ENCODE measurements at regions not wholly inside any gene's neighbourhood (a gene's known extent, or its start where the extent isn't known, plus 50 kb on each side); places are given as distances from the start of the nearest gene placed in this dataset.

DNA sequence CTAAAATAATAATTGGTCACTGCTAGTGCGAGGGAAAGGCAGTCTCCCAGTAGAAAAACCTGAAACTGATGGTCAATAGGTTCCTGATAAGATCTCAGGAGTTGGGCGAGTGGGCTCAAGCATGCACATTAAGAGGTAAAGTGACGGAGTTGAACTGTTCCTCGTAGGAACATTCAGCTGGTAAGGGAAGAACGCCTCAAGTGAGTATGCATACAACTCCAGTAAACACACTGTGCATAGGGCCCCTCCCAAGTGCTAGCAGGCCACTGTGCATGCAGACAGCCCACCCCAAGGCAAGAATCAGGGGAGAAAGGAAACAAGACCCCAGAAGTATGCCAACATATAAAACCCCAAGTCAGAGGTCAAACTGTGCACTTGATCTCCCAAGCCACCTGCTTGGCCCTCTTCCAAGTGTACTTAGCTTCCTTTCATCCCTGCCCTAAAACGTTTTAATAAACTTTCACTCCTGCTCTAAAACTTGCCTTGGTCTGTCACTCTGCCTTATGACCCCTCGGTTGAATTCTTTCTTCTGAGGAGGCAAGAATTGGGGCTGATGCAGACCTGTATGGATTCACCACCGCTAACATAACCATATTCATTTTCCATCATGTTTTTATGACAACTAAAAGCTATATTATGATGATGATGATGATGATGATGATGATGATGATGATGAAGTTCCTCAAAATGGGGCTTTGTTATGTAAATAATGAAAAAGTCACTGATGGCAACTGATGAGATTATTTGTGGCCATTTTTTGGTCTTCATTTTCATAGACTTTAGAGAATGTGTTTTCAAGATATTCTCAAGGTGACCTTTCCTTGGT, 118.0 kb upstream of the RAB27B start:
- TF ChIP-seq, protein P1, sequence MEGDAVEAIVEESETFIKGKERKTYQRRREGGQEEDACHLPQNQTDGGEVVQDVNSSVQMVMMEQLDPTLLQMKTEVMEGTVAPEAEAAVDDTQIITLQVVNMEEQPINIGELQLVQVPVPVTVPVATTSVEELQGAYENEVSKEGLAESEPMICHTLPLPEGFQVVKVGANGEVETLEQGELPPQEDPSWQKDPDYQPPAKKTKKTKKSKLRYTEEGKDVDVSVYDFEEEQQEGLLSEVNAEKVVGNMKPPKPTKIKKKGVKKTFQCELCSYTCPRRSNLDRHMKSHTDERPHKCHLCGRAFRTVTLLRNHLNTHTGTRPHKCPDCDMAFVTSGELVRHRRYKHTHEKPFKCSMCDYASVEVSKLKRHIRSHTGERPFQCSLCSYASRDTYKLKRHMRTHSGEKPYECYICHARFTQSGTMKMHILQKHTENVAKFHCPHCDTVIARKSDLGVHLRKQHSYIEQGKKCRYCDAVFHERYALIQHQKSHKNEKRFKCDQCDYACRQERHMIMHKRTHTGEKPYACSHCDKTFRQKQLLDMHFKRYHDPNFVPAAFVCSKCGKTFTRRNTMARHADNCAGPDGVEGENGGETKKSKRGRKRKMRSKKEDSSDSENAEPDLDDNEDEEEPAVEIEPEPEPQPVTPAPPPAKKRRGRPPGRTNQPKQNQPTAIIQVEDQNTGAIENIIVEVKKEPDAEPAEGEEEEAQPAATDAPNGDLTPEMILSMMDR (IDR thresholded peaks at IDR 0.05), result no peak
- TF ChIP-seq POLR2A (IDR thresholded peaks at IDR 0.05), result no peak

Measured in ovary (tissue), 3 donors.